SK-N-MC (cell line): ENCODE measurements at regions not wholly inside any gene's neighbourhood (a gene's known extent, or its start where the extent isn't known, plus 50 kb on each side); places are given as distances from the start of the nearest gene placed in this dataset.

Experiments used
- EZH2 ChIP-seq: fragments of 200-600 bp; sonication (generic); IDR thresholded peaks from one replicate; pipeline ENCODE4 v1.6.1; 2017; ENCODE audit warnings: antibody characterized with exemption
- POLR2AphosphoS5 ChIP-seq: IDR thresholded peaks from 2 replicates; pipeline ENCODE4 v1.6.1; 2012; ENCODE audit warnings: mild to moderate bottlenecking, low read depth, low read length, borderline replicate concordance

DNA sequence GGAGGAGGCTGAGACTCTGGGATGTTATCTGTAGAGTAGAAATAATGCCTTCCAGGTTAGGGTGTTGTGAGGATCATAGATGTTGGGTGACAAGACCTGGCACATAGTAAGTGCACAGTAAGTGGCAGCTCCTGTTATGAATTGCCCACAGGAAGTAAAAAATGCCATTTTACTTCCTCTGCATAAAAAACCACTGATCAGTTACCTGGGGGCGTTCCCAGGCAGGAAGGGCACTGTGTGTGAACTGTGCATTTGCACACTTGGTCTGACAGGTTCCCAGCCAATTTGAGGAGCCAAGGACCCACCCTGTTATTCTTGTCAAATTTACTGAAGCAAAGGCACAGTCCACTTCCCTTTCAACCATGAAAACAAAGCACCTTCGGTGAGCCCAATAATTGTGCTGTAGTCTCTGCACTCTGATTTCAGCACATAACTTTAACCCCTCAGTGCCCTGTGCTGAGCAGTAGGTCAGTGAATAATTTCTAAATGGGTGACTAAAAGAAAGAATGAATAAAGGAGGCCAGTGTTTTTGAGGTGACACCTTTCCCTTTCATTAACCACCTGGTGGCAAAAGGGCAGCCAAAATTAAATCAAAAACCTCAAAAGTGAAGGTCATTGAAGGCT lies 85.8 kb upstream of the ARHGEF3 start:
- TF ChIP-seq EZH2 = no peak
- TF ChIP-seq POLR2AphosphoS5 = no peak
